CD4-positive, alpha-beta T cell (primary cell): ENCODE measurements at regions not wholly inside any gene's neighbourhood (a gene's known extent, or its start where the extent isn't known, plus 50 kb on each side); places are given as distances from the start of the nearest gene placed in this dataset.

Experiments used
- ATAC-seq: fragments of 200-7000 bp; cut with Tn5 transposase; one replicate; pipeline ENCODE4 v1.10.0; 2022; ENCODE audit warnings: mild to moderate bottlenecking; ENCODE audit not compliant: poor library complexity
- CTCF ChIA-PET: fragments of 350-600 bp; sonication (Branson Sonifier 250); formaldehyde crosslinking; loops from one replicate; lab custom pipeline; 2021; ENCODE audit warnings: antibody characterized with exemption, inconsistent platforms; lab: Charles Lee
- POLR2A ChIA-PET: fragments of 350-600 bp; sonication (Branson Sonifier 250); formaldehyde crosslinking; loops from one replicate; lab custom pipeline; 2021; ENCODE audit warnings: antibody characterized with exemption, inconsistent platforms; lab: Charles Lee
- DNase-seq, 14 experiments: peaks; one replicate each; pipeline ENCODE4 v3.0.0-alpha.2; 2013 to 2020; ENCODE audit warnings: mixed read lengths in 2 of 14
- H3K27ac ChIP-seq, 2 donors: one replicate each; pipeline versions ENCODE4 v1.5.1 to v1.7.0; 2013; ENCODE audit warnings: low read length in 2 of 2, low read depth in 1 of 2, mild to moderate bottlenecking in 1 of 2
- H3K27me3 ChIP-seq, 2 experiments: 1 replicate in 1 of 2; 2 replicates in 1 of 2; pipeline versions ENCODE4 v1.6.1 to v1.7.0; 2013; ENCODE audit warnings: low read length in 2 of 2, control low read depth in 1 of 2, mild to moderate bottlenecking in 1 of 2, moderate library complexity in 1 of 2; ENCODE audit not compliant: insufficient read depth in 2 of 2, control insufficient read depth in 1 of 2
- H3K36me3 ChIP-seq: one replicate; pipeline ENCODE4 v1.6.1; 2013; ENCODE audit warnings: low read length, control low read depth; ENCODE audit not compliant: insufficient read depth
- H3K4me1 ChIP-seq: one replicate; pipeline ENCODE4 v1.6.1; 2013; ENCODE audit warnings: low read length, control low read depth; ENCODE audit not compliant: insufficient read depth
- H3K4me3 ChIP-seq: one replicate; pipeline ENCODE4 v1.5.1; 2013; ENCODE audit warnings: mild to moderate bottlenecking, low read length, moderate library complexity
- H3K9me3 ChIP-seq, 2 experiments: 1 replicate in 1 of 2; 2 replicates in 1 of 2; pipeline versions ENCODE4 v1.6.1 to v1.7.0; 2013; ENCODE audit warnings: low read length in 2 of 2, mild to moderate bottlenecking in 2 of 2, control low read depth in 1 of 2, moderate library complexity in 1 of 2; ENCODE audit not compliant: control insufficient read depth in 1 of 2, insufficient read depth in 1 of 2
- H3K27ac Mint-ChIP-seq: one replicate; pipeline ENCODE4 v1.8.0; 2020; ENCODE audit warnings: mixed read lengths
- H3K27me3 Mint-ChIP-seq: one replicate; pipeline ENCODE4 v1.8.0; 2021; ENCODE audit warnings: mixed read lengths
- H3K36me3 Mint-ChIP-seq: one replicate; pipeline ENCODE4 v1.8.0; 2021; ENCODE audit warnings: low read depth, mixed read lengths
- H3K4me1 Mint-ChIP-seq: one replicate; pipeline ENCODE4 v1.8.0; 2021; ENCODE audit warnings: low read depth, mixed read lengths
- H3K4me3 Mint-ChIP-seq: one replicate; pipeline ENCODE4 v1.8.0; 2020; ENCODE audit warnings: mild to moderate bottlenecking, mixed read lengths
- H3K9me3 Mint-ChIP-seq: one replicate; pipeline ENCODE4 v1.8.0; 2020; ENCODE audit warnings: mixed read lengths
- intact Hi-C, 2 experiments: fragments of 100-400 bp; cut with DNase I in 1 of 2; cut with micrococcal nuclease in 1 of 2; formaldehyde crosslinking; loops; one replicate each; pipeline versions ENCODE4 v1.15.1 to v1.9.0; 2023 to 2025; cut with DNase I, micrococcal nuclease
- TF ChIP-seq, protein P1 (sequence below): fragments of 200-600 bp; IDR thresholded peaks from one replicate; pipeline ENCODE4 v1.8.0; 2022; ENCODE audit warnings: antibody characterized with exemption, mild to moderate bottlenecking

- POLR2A ChIA-PET: interaction anchor here (1.0 to 1.9 kb wide), 8 partner anchors 11 to 553 kb away, joined by 3 to 33 read pairs (median 4); no protein-coding TSS in a partner anchor
- Histone ChIP-seq H3K27me3 (peaks cover 0 to 3% of the 10 kb centered on the region in 2 experiments), H3K4me1 (peaks cover 4% of the 10 kb centered on the region), H3K9me3 (no peaks in the 10 kb centered on the region), H3K27ac (no peak overlapping the region), H3K36me3 (no peaks in the 10 kb centered on the region), H3K4me3 (no peak overlapping the region)
- Mint-ChIP-seq H3K4me1 (peaks cover 10% of the 10 kb centered on the region), H3K27me3 (no peaks in the 10 kb centered on the region), H3K27ac (no peak overlapping the region), H3K9me3 (no peaks in the 10 kb centered on the region), H3K4me3 (no peak overlapping the region), H3K36me3 (no peaks in the 10 kb centered on the region)
- no peak for ATAC-seq
- CTCF ChIA-PET: interaction anchor here (0.7 to 3.0 kb wide), 22 partner anchors 10 to 1110 kb away, joined by 3 to 35 read pairs (median 4); no protein-coding TSS in a partner anchor
- intact Hi-C loops: loop anchor here in 1 of 2 experiments (2.0 to 5.0 kb wide), 3 partner anchors 87 to 1127 kb away; no protein-coding TSS in a partner anchor
- DNase-seq: no peak
- TF ChIP-seq, protein P1, sequence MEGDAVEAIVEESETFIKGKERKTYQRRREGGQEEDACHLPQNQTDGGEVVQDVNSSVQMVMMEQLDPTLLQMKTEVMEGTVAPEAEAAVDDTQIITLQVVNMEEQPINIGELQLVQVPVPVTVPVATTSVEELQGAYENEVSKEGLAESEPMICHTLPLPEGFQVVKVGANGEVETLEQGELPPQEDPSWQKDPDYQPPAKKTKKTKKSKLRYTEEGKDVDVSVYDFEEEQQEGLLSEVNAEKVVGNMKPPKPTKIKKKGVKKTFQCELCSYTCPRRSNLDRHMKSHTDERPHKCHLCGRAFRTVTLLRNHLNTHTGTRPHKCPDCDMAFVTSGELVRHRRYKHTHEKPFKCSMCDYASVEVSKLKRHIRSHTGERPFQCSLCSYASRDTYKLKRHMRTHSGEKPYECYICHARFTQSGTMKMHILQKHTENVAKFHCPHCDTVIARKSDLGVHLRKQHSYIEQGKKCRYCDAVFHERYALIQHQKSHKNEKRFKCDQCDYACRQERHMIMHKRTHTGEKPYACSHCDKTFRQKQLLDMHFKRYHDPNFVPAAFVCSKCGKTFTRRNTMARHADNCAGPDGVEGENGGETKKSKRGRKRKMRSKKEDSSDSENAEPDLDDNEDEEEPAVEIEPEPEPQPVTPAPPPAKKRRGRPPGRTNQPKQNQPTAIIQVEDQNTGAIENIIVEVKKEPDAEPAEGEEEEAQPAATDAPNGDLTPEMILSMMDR: no peak
Measured at GRCh38 chr10:63719226-63719856, 198.1 kb downstream of the REEP3 start.

DNA sequence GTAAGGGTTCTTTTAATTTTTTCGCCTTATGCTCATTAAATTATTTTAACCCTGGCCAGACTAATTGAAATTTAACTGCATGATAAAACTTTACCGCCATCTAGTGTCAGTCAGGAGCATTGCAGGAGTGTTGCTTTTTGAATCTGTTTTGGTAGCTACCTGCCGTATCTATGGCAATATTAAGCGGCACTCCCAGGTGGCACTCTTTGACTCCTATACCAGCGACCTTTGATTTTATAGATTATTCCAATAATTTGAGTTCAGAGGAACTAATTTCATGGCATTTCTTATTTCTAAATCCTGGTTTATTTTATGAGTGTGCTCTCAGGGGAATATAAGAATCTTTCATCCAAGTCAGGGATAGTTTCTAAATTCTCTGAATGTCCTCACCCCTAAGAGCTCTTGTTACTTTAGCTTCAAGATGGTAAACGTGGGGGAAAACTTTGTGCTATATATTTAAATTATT is 198.9 kb downstream of the REEP3 start:
- H3K9me3 Mint-ChIP-seq: no peaks in the 10 kb centered on the region
- DNase-seq (peak in 13 of 14 experiments; percentile 9 to 79 (median 33)), ATAC-seq (peak; percentile 88)
- intact Hi-C loops: loop anchor here (1.0 to 10.0 kb wide), 6 partner anchors 90 to 1285 kb away; no protein-coding TSS in a partner anchor
- Histone ChIP-seq H3K27me3 (peaks cover 0 to 10% of the 10 kb centered on the region in 2 experiments), H3K36me3 (no peaks in the 10 kb centered on the region), H3K4me1 (peaks cover 4% of the 10 kb centered on the region), H3K27ac (no peak overlapping the region), H3K4me3 (no peak overlapping the region), H3K9me3 (no peaks in the 10 kb centered on the region)
- H3K36me3 Mint-ChIP-seq: no peaks in the 10 kb centered on the region
- H3K27me3 Mint-ChIP-seq: peaks cover 4% of the 10 kb centered on the region
- H3K27ac Mint-ChIP-seq: peak overlapping the region; percentile 19
- H3K4me3 Mint-ChIP-seq: no peak overlapping the region
- ChIA-PET CTCF (interaction anchor here (0.5 to 3.0 kb wide), 42 partner anchors 8 to 1283 kb away, joined by 3 to 35 read pairs (median 4); no protein-coding TSS in a partner anchor), POLR2A (interaction anchor here (0.6 to 1.9 kb wide), 10 partner anchors 10 to 587 kb away, joined by 3 to 33 read pairs (median 4); partner anchors contain the start of gene NRBF2)
- TF ChIP-seq, protein P1: peak; percentile 99
- H3K4me1 Mint-ChIP-seq: peaks cover 10% of the 10 kb centered on the region

DNA sequence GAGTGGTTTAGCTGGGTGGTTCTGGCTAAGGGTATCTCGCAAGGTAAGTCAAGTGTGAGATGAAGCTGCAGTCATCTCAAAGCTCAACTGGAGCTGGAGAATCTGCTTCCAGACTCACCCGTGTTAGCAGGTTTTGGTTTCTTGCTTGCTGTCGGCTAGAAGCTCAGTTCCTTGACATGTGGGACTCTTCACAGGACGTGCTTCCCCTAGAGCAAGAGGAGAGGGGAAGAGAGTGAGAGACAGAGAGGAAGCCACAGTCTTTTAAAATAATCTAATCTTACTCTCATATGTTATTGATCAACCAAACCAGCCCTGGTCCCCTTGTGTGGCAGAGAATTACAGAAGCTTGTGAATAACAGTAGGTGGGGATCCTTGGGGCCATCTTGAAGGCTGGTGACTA is 199.5 kb downstream of the REEP3 start:
- peak overlapping the region; percentile 35 for H3K4me3 Mint-ChIP-seq
- intact Hi-C loops: loop anchor here (1.0 to 10.0 kb wide), 6 partner anchors 90 to 1286 kb away; no protein-coding TSS in a partner anchor
- CTCF ChIA-PET: interaction anchor here (0.5 to 3.0 kb wide), 40 partner anchors 8 to 1284 kb away, joined by 3 to 35 read pairs (median 4); no protein-coding TSS in a partner anchor

More for the DNA sequence above, 199.5 kb downstream of the REEP3 start:
- POLR2A ChIA-PET: interaction anchor here (0.6 to 1.9 kb wide), 8 partner anchors 10 to 588 kb away, joined by 3 to 33 read pairs (median 4); partner anchors contain the start of gene NRBF2
- H3K9me3 ChIP-seq: no peaks in the 10 kb centered on the region
- H3K36me3 ChIP-seq: no peaks in the 10 kb centered on the region
- peaks cover 10% of the 10 kb centered on the region for H3K4me1 Mint-ChIP-seq
- H3K9me3 Mint-ChIP-seq: no peaks in the 10 kb centered on the region
- peak in 4 of 14 experiments; percentile 12 to 46 (median 31) for DNase-seq
- no peak overlapping the region for H3K27ac ChIP-seq
- H3K27me3 Mint-ChIP-seq: peaks cover 10% of the 10 kb centered on the region
- H3K36me3 Mint-ChIP-seq: no peaks in the 10 kb centered on the region
- H3K27ac Mint-ChIP-seq: peak overlapping the region; percentile 28
- TF ChIP-seq, protein P1: no peak
- H3K4me1 ChIP-seq: peaks cover 4% of the 10 kb centered on the region
- peak; percentile 44 for ATAC-seq
- peaks cover 0 to 13% of the 10 kb centered on the region in 2 experiments for H3K27me3 ChIP-seq
- H3K4me3 ChIP-seq: no peak overlapping the region
